Daoy (cell line): ENCODE measurements at regions not wholly inside any gene's neighbourhood (a gene's known extent, or its start where the extent isn't known, plus 50 kb on each side); places are given as distances from the start of the nearest gene placed in this dataset.
"Not testable (repeated sequence)": the region's sequence is repeated elsewhere in the genome, so short reads cannot be mapped to it uniquely, and the experiment has no call there.

ENCODE experiments used
- DNase-seq: peaks from one replicate; pipeline ENCODE4 v3.0.0-alpha.2; 2015; ENCODE audit warnings: low read depth

DNA sequence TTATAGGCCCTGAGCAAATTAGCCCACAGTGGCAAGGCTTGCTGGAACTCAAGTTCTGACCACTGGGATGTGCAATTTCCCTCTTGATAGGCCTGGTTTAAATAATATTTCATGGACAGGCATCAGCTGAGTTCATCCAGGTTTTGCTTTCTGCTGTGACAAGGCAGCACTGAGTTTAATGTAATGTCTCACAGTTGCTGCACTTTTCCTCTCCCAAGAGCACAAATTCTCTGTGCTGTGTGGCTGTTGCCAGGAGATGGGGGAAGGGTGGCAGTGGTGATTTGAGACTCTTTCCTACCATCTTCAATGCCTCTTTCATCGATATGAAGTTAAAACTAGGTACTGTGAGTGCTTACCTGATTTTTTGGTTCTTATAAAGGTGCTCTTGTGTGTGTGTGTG is 272.8 kb upstream of the STXBP6 start:
- DNase-seq: no peak

GRCh38 chr14:25316007-25316406 is 266.1 kb upstream of the STXBP6 start:
- DNase-seq: not testable (repeated sequence)

GRCh38 chr14:25308244-25308643 is 258.3 kb upstream of the STXBP6 start:
- no peak for DNase-seq

DNA sequence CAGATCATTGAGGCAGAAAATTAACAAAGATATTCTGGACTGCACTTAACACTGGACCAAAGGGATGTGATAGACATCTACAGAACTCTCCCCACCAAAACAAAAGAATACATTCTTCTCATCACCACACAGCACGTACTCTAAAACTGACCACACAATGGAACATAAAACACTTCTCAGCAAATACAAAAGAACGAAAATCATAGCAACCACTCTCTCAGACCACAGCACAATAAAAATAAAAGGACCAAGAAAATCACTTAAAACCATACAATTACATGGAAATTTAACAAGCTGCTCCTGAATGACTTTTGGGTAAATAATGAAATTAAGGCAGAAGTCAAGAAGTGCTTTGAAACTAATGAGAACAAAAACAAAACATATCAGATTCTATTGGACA is 254.0 kb upstream of the STXBP6 start:
- no peak for DNase-seq

- no peak for DNase-seq
These were observed 248.3 kb upstream of the STXBP6 start for GRCh38 chr14:25298238-25298637.

DNA sequence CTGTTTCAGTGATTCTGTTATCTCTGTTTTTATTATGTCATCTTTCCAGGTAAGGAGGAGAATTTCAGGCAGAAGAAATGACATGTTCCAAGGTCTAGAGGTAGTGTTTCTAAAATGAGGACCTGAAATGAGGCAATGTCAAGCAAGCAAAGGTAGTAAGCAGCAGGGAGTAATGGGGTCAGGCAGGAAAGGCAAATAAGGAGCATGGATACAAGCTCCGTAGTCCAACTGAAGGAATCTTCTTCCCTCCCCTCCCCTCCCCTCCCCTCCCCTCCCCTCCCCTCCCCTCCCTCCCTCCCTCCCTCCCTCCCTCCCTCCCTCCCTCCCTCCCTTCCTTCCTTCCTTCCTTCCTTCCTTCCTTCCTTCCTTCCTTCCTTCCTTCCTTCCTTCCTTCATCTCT is 240.2 kb upstream of the STXBP6 start:
- DNase-seq: not testable (repeated sequence)

DNA sequence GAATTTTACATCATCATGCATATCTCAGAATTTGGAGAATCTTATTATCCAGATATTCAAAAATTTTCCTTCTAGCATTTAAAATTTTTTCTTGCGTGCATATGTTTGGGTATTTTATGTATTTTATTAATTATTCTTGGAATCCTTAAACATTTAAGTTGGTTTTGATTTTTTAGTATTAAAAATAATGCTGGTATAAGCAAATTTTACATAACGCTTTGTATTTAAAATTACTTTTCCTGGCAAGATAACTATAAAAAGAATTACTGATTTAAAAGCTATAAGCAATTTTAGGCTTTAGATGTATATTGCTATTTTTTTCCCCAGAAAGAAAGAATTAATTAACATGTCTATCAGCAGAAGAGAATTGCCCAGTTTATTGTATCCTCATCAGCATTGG is 224.6 kb upstream of the STXBP6 start:
- DNase-seq: no peak

GRCh38 chr14:25267186-25267585 is 217.2 kb upstream of the STXBP6 start:
- DNase-seq: no peak

GRCh38 chr14:25259470-25259869 is 209.5 kb upstream of the STXBP6 start:
- DNase-seq: no peak

- DNase-seq: no peak
These were observed 202.8 kb upstream of the STXBP6 start for GRCh38 chr14:25252793-25253192.

DNA sequence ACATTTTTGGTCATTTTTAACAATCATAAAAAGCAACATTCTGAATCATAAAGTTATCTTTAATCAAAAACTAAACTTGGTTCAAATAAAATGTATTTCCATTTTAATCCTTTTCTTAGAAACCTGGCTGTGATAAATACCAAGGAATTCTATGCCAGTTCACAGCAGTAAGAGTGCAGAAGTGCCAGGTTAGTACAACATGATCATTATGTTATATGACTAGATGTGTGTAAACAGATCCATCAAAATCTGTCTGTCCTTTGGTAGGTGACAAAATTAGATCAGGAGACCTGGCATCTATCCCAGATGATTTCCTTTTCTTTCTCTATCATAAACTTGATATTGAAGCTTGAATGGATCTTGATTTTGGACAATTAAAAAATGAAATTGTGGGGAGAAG is 200.6 kb upstream of the STXBP6 start:
- DNase-seq: no peak

DNA sequence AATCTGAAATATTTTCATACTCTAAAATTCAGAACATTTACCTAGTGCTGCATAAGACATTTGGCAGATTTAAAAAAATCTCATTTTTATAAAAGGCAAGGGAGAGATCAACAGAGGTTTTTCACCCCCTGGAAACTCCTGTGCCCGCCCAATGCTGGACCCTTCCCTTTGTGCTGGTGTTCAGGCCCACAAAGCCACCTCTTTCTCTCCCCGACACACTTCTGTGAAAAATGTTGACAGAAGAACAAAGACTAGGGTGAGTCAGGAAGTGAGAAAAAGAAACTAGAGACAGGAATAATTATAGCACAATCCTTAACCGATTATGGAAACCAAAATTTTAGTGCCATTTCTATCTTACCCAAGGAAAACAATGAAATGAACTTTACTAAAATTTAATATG is 197.7 kb upstream of the STXBP6 start:
- no peak for DNase-seq

DNA sequence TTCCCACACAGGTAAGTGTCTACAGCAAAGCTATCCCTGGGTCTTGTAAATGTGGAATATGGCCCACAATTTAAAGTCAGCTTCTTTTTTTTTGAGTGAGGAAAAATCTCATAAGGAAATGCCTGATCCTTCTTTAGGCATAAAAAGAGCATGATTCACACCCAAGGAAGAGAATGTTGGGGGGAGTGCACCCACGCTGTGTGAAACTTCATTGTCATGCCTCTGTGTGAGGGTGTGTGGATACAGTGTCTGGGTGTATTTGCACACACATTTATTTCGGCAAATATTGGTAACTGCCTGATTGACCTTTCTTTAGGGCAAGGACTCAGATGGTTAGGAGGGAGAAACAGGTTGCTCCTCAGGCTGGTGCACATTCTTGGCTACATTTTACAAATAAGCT is 196.8 kb upstream of the STXBP6 start:
- no peak for DNase-seq

GRCh38 chr14:25239170-25239569 is 189.2 kb upstream of the STXBP6 start:
- no peak for DNase-seq

DNA sequence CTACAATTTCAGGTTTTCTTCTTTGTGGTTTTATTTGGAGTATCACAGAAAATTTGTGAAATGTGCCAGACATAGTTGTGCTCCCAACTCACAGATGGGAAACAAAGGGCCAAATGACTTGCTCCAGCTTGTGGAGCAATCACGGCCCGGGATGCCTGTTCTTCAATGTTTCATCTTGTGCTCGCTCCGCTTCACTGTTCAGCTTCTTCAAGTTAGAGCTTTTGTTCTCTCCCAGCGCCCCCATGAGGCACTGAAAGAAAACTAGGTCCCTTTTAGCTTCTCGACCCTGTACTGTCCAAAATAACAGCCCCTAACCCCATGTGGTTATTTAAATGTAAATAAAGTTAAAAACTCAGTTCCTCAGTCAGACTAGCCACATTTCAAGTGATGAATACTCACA is 187.9 kb upstream of the STXBP6 start:
- peak; percentile 11 for DNase-seq

DNA sequence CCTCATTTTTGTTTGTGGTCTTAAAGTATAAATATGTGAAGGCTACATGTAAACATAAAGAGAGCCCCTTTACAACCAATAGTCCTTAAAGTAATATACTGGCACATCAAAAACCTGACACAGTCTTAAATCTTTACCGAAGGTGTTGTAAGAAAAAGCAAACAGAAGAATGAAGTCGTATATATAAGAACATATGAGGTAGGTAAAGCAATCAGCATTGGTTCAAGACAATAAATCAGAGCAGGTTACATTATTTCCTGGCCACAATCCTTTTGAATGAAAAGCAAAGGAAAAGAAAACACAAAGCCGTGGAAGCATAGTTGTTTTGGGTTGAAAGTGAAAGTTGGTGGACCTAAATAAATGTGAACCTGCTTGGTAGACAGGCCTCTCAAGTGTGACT is 183.7 kb upstream of the STXBP6 start:
- DNase-seq: no peak

DNA sequence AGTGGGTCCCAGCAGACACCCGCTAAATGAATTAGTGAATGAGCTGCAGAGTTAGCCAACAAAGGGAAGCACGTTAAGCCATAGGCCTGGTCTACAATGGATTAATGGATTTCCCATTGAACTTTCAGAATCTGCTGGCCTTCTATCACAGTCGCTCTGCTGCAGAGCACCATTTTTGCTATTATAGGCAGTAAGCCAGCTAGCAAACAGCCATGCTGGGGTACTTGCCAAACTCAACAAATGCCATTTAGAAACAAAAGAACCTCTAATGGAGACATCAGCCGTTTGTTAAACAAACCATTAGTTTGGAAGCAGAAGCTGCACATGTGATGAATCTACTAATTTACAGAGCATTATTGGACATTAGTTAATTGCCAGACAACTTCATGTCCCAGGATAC is 181.1 kb upstream of the STXBP6 start:
- peak; percentile 3 for DNase-seq

DNA sequence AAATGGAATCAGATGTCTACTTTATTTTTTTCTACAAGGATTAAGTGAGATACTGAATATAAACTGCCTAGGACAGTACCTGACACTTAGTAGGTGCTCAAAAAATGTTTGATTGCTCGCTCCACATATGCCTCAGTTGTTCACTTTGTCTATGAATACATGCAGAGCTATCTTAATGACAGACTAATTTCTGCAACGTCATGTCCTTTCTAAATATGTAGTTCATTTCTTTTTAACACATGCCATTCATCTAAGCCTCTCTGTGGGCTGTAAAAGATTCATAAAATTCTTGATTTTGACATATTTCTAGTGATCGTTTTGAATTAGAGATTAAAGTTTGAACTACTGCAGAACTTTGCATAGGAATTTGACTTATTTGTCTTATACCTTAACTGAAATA is 176.3 kb upstream of the STXBP6 start:
- DNase-seq: no peak

GRCh38 chr14:25222256-25222655 is 172.3 kb upstream of the STXBP6 start:
- DNase-seq: no peak

DNA sequence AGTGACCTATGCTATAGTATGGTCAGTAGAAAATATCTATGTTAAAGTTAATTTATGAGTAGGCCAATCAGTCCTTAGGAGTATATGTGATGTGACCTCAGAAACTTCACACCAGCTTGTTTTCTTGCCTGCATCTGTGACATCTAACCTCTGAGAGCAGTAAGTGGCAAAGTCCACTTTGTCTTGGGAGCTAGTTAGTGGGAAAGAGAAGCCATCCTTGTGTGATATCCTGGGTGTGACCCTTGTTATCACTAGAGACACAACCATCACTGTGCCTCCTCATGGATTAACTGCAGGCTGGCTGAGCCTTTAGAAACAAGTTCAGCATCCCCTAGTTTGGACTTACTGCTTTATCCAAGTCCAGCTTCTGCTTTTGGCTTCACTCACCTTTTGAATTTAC is 170.6 kb upstream of the STXBP6 start:
- no peak for DNase-seq

- no peak for DNase-seq
These were observed 165.7 kb upstream of the STXBP6 start for GRCh38 chr14:25215607-25216006.

- no peak for DNase-seq
These were observed 147.9 kb upstream of the STXBP6 start for GRCh38 chr14:25197885-25198284.

GRCh38 chr14:25180221-25180620 is 130.3 kb upstream of the STXBP6 start:
- no peak for DNase-seq

GRCh38 chr14:25178255-25178654 is 128.3 kb upstream of the STXBP6 start:
- DNase-seq: peak; percentile 7
